ENCODE measurements at regions not wholly inside any gene's neighbourhood (a gene's known extent, or its start where the extent isn't known, plus 50 kb on each side); places are given as distances from the start of the nearest gene placed in this dataset.

GRCh38 chr4:38357546-38357945 is 306.5 kb upstream of the KLF3 start:
- no peak for DNase-seq
- Histone ChIP-seq H3K9me3 (no peaks in the 10 kb centered on the region), H3K27me3 (no peaks in the 10 kb centered on the region), H3K4me3 (replicated peaks in 1 of 3) (no peak overlapping the region), H3K27ac (no peak overlapping the region), H3K36me3 (no peaks in the 10 kb centered on the region), H3K4me1 (no peaks in the 10 kb centered on the region)
- TF ChIP-seq CTCF (IDR thresholded peaks at IDR 0.05) (no peak), POLR2A (IDR thresholded peaks at IDR 0.05) (no peak)
- intact Hi-C loops (cut with DNase I): loop anchor here (2.0 kb wide), 1 partner anchor 25 kb away; no protein-coding TSS in a partner anchor
- 96 to 98% methylated on average over 6 of the region's 6 CpGs for WGBS, 2 donors

GRCh38 chr4:38359113-38359512 is 304.9 kb upstream of the KLF3 start:
- H3K27me3 ChIP-seq: no peaks in the 10 kb centered on the region
- H3K4me1 ChIP-seq: no peaks in the 10 kb centered on the region
- no peak overlapping the region for H3K27ac ChIP-seq
- 95 to 97% methylated on average over 2 of the region's 2 CpGs for WGBS, 2 donors
- no peak overlapping the region for H3K4me3 ChIP-seq (replicated peaks in 1 of 3)
- no peaks in the 10 kb centered on the region for H3K9me3 ChIP-seq
- intact Hi-C loops (cut with DNase I): no loop called here
- H3K36me3 ChIP-seq: no peaks in the 10 kb centered on the region
- DNase-seq: no peak
- no peak for TF ChIP-seq CTCF (IDR thresholded peaks at IDR 0.05)
- TF ChIP-seq POLR2A (IDR thresholded peaks at IDR 0.05): no peak

- no peaks in the 10 kb centered on the region for H3K27me3 ChIP-seq
- no peak overlapping the region for H3K4me3 ChIP-seq (replicated peaks in 1 of 3)
- no peak overlapping the region for H3K27ac ChIP-seq
- H3K4me1 ChIP-seq: peaks cover 0 to under 1% of the 10 kb centered on the region in 2 donors
- TF ChIP-seq CTCF (IDR thresholded peaks at IDR 0.05) (no peak), POLR2A (IDR thresholded peaks at IDR 0.05) (no peak)
- H3K36me3 ChIP-seq: no peaks in the 10 kb centered on the region
- WGBS, 2 donors: 77 to 79% methylated on average over 1 of the region's 1 CpG
- intact Hi-C loops (cut with DNase I): no loop called here
- H3K9me3 ChIP-seq: no peaks in the 10 kb centered on the region
- DNase-seq: no peak
These were observed 303.8 kb upstream of the KLF3 start for GRCh38 chr4:38360201-38360600.

- intact Hi-C loops (cut with DNase I): no loop called here
- TF ChIP-seq CTCF (IDR thresholded peaks at IDR 0.05) (no peak), POLR2A (IDR thresholded peaks at IDR 0.05) (no peak)
- 84 to 95% methylated on average over 3 of the region's 3 CpGs for WGBS, 2 donors
These were observed 299.5 kb upstream of the KLF3 start for GRCh38 chr4:38364383-38364963.

GRCh38 chr4:38365261-38365660 is 298.7 kb upstream of the KLF3 start:
- intact Hi-C loops (cut with DNase I): no loop called here
- no peaks in the 10 kb centered on the region for H3K36me3 ChIP-seq
- no peak overlapping the region for H3K27ac ChIP-seq
- H3K27me3 ChIP-seq: no peaks in the 10 kb centered on the region
- peaks cover 10 to 13% of the 10 kb centered on the region in 2 donors for H3K4me1 ChIP-seq
- TF ChIP-seq CTCF (IDR thresholded peaks at IDR 0.05): no peak
- TF ChIP-seq POLR2A (IDR thresholded peaks at IDR 0.05): no peak
- H3K9me3 ChIP-seq: no peaks in the 10 kb centered on the region
- H3K4me3 ChIP-seq (replicated peaks in 1 of 3): no peak overlapping the region
- WGBS, 2 donors: 86 to 94% methylated on average over 1 of the region's 1 CpG
- no peak for DNase-seq

More at GRCh38 chr4:38364383-38364963, 299.5 kb upstream of the KLF3 start:
- Histone ChIP-seq H3K27me3 (no peaks in the 10 kb centered on the region), H3K4me1 (peaks cover 10 to 13% of the 10 kb centered on the region in 2 donors), H3K4me3 (replicated peaks in 1 of 3) (no peak overlapping the region), H3K27ac (no peak overlapping the region), H3K36me3 (no peaks in the 10 kb centered on the region), H3K9me3 (no peaks in the 10 kb centered on the region)
- no peak for DNase-seq
